ENCODE measurements at regions not wholly inside any gene's neighbourhood (a gene's known extent, or its start where the extent isn't known, plus 50 kb on each side); places are given as distances from the start of the nearest gene placed in this dataset.
A peak's percentile ranks its signal among the peaks of the same experiment; 100 is the strongest.
"Not testable (repeated sequence)": the region's sequence is repeated elsewhere in the genome, so short reads cannot be mapped to it uniquely, and the experiment has no call there.

- peaks cover 15% of the 10 kb centered on the region for H3K9me3 Mint-ChIP-seq
- H3K27me3 Mint-ChIP-seq (ENCODE audit: low read depth) = peaks cover 11% of the 10 kb centered on the region
- peaks cover 22% of the 10 kb centered on the region for H3K4me1 Mint-ChIP-seq
- no peak for TF ChIP-seq CTCF (IDR thresholded peaks at IDR 0.05; ENCODE audit: unreplicated experiment in 3 of 3)
- H3K27ac Mint-ChIP-seq = peak overlapping the region; percentile 21 to 87 (median 53)
- H3K4me3 Mint-ChIP-seq = peak overlapping the region in 2 of 3 experiments; percentile 30 to 72
- no peaks in the 10 kb centered on the region for H3K36me3 Mint-ChIP-seq (ENCODE audit: low read depth)
These were observed 125.3 kb upstream of the B3GAT2 start for GRCh38 chr6:71082033-71082650.

GRCh38 chr6:71083308-71083820 is 126.5 kb upstream of the B3GAT2 start:
- H3K36me3 Mint-ChIP-seq (ENCODE audit: low read depth) = no peaks in the 10 kb centered on the region
- H3K4me1 Mint-ChIP-seq = peaks cover 22% of the 10 kb centered on the region
- no peak overlapping the region for H3K4me3 Mint-ChIP-seq
- no peak for TF ChIP-seq CTCF (IDR thresholded peaks at IDR 0.05; ENCODE audit: unreplicated experiment in 3 of 3)
- H3K27ac Mint-ChIP-seq = peak overlapping the region in 2 of 3 experiments; percentile 21 to 53
- peaks cover 9% of the 10 kb centered on the region for H3K27me3 Mint-ChIP-seq (ENCODE audit: low read depth)
- H3K9me3 Mint-ChIP-seq = peaks cover 8% of the 10 kb centered on the region

GRCh38 chr6:71088166-71088565 is 131.3 kb upstream of the B3GAT2 start:
- H3K9me3 Mint-ChIP-seq = no peaks in the 10 kb centered on the region
- peaks cover 5% of the 10 kb centered on the region for H3K4me1 Mint-ChIP-seq
- H3K36me3 Mint-ChIP-seq (ENCODE audit: low read depth) = no peaks in the 10 kb centered on the region
- H3K27ac Mint-ChIP-seq = peak overlapping the region in 1 of 3 experiments; percentile 19
- H3K4me3 Mint-ChIP-seq = no peak overlapping the region
- TF ChIP-seq CTCF (IDR thresholded peaks at IDR 0.05; ENCODE audit: unreplicated experiment in 3 of 3) = no peak
- H3K27me3 Mint-ChIP-seq (ENCODE audit: low read depth) = peaks cover 5% of the 10 kb centered on the region

- no peaks in the 10 kb centered on the region for H3K9me3 Mint-ChIP-seq
- TF ChIP-seq CTCF (IDR thresholded peaks at IDR 0.05; ENCODE audit: unreplicated experiment in 3 of 3) = no peak
- H3K36me3 Mint-ChIP-seq (ENCODE audit: low read depth) = no peaks in the 10 kb centered on the region
- no peak overlapping the region for H3K27ac Mint-ChIP-seq
- H3K4me1 Mint-ChIP-seq = peaks cover 5% of the 10 kb centered on the region
- H3K4me3 Mint-ChIP-seq = no peak overlapping the region
- H3K27me3 Mint-ChIP-seq (ENCODE audit: low read depth) = peaks cover 5% of the 10 kb centered on the region
These were observed 133.4 kb upstream of the B3GAT2 start for GRCh38 chr6:71090217-71090616.

GRCh38 chr6:71091167-71091566 is 134.3 kb upstream of the B3GAT2 start:
- H3K27ac Mint-ChIP-seq = peak overlapping the region; percentile 43 to 90 (median 52)
- H3K4me1 Mint-ChIP-seq = peaks cover 5% of the 10 kb centered on the region
- H3K4me3 Mint-ChIP-seq = no peak overlapping the region
- peaks cover 2% of the 10 kb centered on the region for H3K27me3 Mint-ChIP-seq (ENCODE audit: low read depth)
- no peaks in the 10 kb centered on the region for H3K36me3 Mint-ChIP-seq (ENCODE audit: low read depth)
- TF ChIP-seq CTCF (IDR thresholded peaks at IDR 0.05; ENCODE audit: unreplicated experiment in 3 of 3) = no peak
- H3K9me3 Mint-ChIP-seq = peaks cover 4% of the 10 kb centered on the region

GRCh38 chr6:71091956-71092355 is 135.1 kb upstream of the B3GAT2 start:
- H3K27ac Mint-ChIP-seq = peak overlapping the region; percentile 43 to 90 (median 52)
- H3K27me3 Mint-ChIP-seq (ENCODE audit: low read depth) = no peaks in the 10 kb centered on the region
- H3K4me3 Mint-ChIP-seq = no peak overlapping the region
- peaks cover 5% of the 10 kb centered on the region for H3K4me1 Mint-ChIP-seq
- no peaks in the 10 kb centered on the region for H3K36me3 Mint-ChIP-seq (ENCODE audit: low read depth)
- H3K9me3 Mint-ChIP-seq = peaks cover 9% of the 10 kb centered on the region
- TF ChIP-seq CTCF (IDR thresholded peaks at IDR 0.05; ENCODE audit: unreplicated experiment in 3 of 3) = no peak

- H3K4me3 Mint-ChIP-seq; H3K36me3 Mint-ChIP-seq (ENCODE audit: low read depth); H3K27ac Mint-ChIP-seq; H3K4me1 Mint-ChIP-seq; H3K27me3 Mint-ChIP-seq (ENCODE audit: low read depth): not testable (repeated sequence)
- peaks cover 32% of the 10 kb centered on the region for H3K9me3 Mint-ChIP-seq
These were observed 140.4 kb upstream of the B3GAT2 start for GRCh38 chr6:71097264-71097663.

Measured in nephron (organoid).